GM12865 (cell line): ENCODE measurements at regions not wholly inside any gene's neighbourhood (a gene's known extent, or its start where the extent isn't known, plus 50 kb on each side); places are given as distances from the start of the nearest gene placed in this dataset.

Experiments used
- DNase-seq: peaks from one replicate; pipeline ENCODE4 v3.0.0; 2010; ENCODE audit warnings: low read depth
- H3K4me3 ChIP-seq: 2 replicates; pipeline ENCODE4 v1.5.1; 2011; ENCODE audit warnings: mild to moderate bottlenecking, low read depth, low read length, control low read depth
- CTCF ChIP-seq: IDR thresholded peaks from 2 replicates; pipeline ENCODE4 v1.5.1; 2011; ENCODE audit warnings: low read length, control low read depth, low read depth, inconsistent platforms; ENCODE audit not compliant: insufficient read depth; ENCODE audit errors: missing control alignments

DNA sequence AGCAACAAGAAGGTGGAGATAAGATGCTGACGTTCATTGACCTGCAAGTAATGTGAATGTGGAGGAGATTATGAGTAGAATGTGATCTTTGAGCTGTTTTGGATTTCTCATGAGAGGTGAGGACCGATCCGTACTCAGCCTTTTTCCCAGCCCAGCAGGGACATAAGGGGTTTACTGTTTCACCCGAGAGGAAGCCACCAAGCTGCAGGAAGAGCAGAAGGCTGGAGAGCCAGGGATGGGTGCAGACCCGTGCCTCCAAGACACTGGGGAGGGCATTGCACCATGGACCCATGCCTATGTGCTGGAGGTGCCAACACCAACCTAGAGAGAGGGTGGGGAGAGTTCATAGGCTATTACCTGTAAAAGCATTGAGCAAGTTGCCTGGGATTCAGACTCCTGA is 206.0 kb upstream of the DIO3 start:
- no peak for TF ChIP-seq CTCF
- DNase-seq: no peak
- no peak overlapping the region for H3K4me3 ChIP-seq

- no peak for TF ChIP-seq CTCF
Observed at GRCh38 chr14:101357038-101357437, 204.3 kb upstream of the DIO3 start.

GRCh38 chr14:101357559-101358319 is 203.6 kb upstream of the DIO3 start:
- no peak overlapping the region for H3K4me3 ChIP-seq
- TF ChIP-seq CTCF: no peak
- no peak for DNase-seq

More at GRCh38 chr14:101357038-101357437, 204.3 kb upstream of the DIO3 start:
- no peak overlapping the region for H3K4me3 ChIP-seq
- no peak for DNase-seq

- no peak overlapping the region for H3K4me3 ChIP-seq
- DNase-seq: no peak
- no peak for TF ChIP-seq CTCF
Observed at GRCh38 chr14:101358320-101359125, 202.8 kb upstream of the DIO3 start.

- no peak overlapping the region for H3K4me3 ChIP-seq
- no peak for DNase-seq
- no peak for TF ChIP-seq CTCF
Observed at GRCh38 chr14:101359221-101360053, 201.9 kb upstream of the DIO3 start.

DNA sequence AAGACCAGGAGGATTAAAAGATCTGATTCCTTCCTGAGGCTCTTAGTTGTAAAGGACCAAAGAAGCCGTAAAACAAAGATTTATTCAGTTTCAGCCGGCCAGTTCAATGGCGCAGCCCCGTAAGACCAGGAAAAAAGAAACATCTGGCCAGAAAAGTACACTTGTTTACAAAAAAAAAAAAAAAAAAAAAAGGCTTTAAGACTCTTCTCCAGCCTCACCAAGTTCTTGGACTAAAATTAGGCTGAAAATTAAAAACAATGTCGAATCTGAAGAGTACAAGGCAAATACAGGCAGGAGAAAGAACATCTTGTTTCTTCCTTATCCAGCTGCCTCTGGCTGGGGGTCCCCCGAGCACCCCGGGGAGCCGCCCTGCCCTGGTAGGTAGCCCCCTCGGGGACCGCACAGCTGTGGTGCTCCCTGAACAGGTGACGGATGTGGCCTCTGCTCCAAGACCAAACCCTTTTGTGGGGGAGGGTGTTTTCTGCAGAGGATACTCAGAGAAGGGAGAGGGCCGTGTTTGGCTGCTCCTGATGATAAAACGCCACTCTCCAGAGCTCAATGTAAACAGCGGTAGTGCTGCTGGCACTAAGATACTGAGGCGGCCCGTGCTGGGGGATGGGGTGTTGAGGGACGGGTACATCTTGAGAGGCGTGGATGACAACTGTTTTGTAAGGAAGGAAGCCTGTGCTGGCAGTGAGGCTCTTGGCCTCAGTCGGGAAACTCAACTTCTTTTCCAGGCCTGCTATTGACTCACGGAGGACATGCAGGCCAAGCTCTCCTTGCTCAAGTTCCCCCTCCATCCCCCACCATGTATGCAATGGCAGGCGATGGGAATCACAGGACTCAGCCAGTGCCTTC is 201.0 kb upstream of the DIO3 start:
- no peak overlapping the region for H3K4me3 ChIP-seq
- no peak for TF ChIP-seq CTCF
- no peak for DNase-seq
